ENCODE measurements at regions not wholly inside any gene's neighbourhood (a gene's known extent, or its start where the extent isn't known, plus 50 kb on each side); places are given as distances from the start of the nearest gene placed in this dataset.

GRCh38 chr15:91634179-91634578 lies 219.3 kb upstream of the SLCO3A1 start:
- no peak for TF ChIP-seq CTCF (conservative IDR thresholded peaks at IDR 0.05; ENCODE audit: low read length)
- no peak for TF ChIP-seq EZH2phosphoT487 (IDR thresholded peaks at IDR 0.05; ENCODE audit: borderline replicate concordance, low read depth, low read length)
